ENCODE measurements at regions not wholly inside any gene's neighbourhood (a gene's known extent, or its start where the extent isn't known, plus 50 kb on each side); places are given as distances from the start of the nearest gene placed in this dataset.

- TF ChIP-seq CTCF (conservative IDR thresholded peaks at IDR 0.05; ENCODE audit: low read length), result no peak
- TF ChIP-seq EZH2phosphoT487 (IDR thresholded peaks at IDR 0.05; ENCODE audit: borderline replicate concordance, low read depth, low read length), result no peak
These were observed 270.4 kb upstream of the TMEM161B start for GRCh38 chr5:88539026-88539425.
